Vagina (tissue), 2 donors: ENCODE measurements at regions not wholly inside any gene's neighbourhood (a gene's known extent, or its start where the extent isn't known, plus 50 kb on each side); places are given as distances from the start of the nearest gene placed in this dataset.
A peak's percentile ranks its signal among the peaks of the same experiment; 100 is the strongest.

ENCODE experiments used
- DNase-seq, 2 donors: peaks; one replicate each; pipeline ENCODE4 v3.0.0-alpha.2; 2017; ENCODE audit errors: extremely low spot score in 2 of 2
- H3K27ac ChIP-seq: fragments of 200-600 bp; sonication (generic); one replicate; pipeline ENCODE4 v1.5.1; 2019
- H3K27me3 ChIP-seq: fragments of 200-600 bp; sonication (generic); one replicate; pipeline ENCODE4 v1.5.1; 2019
- H3K36me3 ChIP-seq, 2 donors: fragments of 200-600 bp; sonication (generic); one replicate each; pipeline ENCODE4 v1.5.1; 2017 to 2019
- H3K4me1 ChIP-seq: fragments of 200-600 bp; sonication (generic); one replicate; pipeline ENCODE4 v1.5.1; 2019
- H3K4me3 ChIP-seq, 2 donors: fragments of 200-600 bp; sonication (generic); 1 replicate in 1 of 2; 2 replicates in 1 of 2; pipeline ENCODE4 v1.5.1; 2016 to 2019
- H3K9me3 ChIP-seq: fragments of 200-600 bp; sonication (generic); one replicate; pipeline ENCODE4 v1.5.1; 2019
- CTCF ChIP-seq, 3 experiments: fragments of 450-650 bp in 2 of 3; fragments of 200-600 bp in 1 of 3; sonication (generic) in 1 of 3; IDR thresholded peaks; one replicate each; pipeline ENCODE4 v1.5.1; 2017 to 2019; ENCODE audit warnings: antibody characterized with exemption in 3 of 3, mild to moderate bottlenecking in 2 of 3, moderate library complexity in 2 of 3
- POLR2A ChIP-seq, 2 donors: fragments of 450-650 bp; IDR thresholded peaks; one replicate each; pipeline ENCODE4 v1.6.1; 2017; ENCODE audit warnings: antibody characterized with exemption in 2 of 2, mild to moderate bottlenecking in 2 of 2, moderate library complexity in 2 of 2
- POLR2AphosphoS5 ChIP-seq, 2 donors: sonication (generic); formaldehyde crosslinking; IDR thresholded peaks; one replicate each; pipeline ENCODE4 v1.9.0; 2017; ENCODE audit warnings: antibody characterized with exemption in 2 of 2, mild to moderate bottlenecking in 2 of 2, low read depth in 1 of 2; ENCODE audit not compliant: insufficient read depth in 1 of 2
- intact Hi-C: fragments of 100-400 bp; cut with DNase I; formaldehyde crosslinking; loops from one replicate; pipeline ENCODE4 v1.15.1; 2023

- H3K27ac ChIP-seq: no peak overlapping the region
- no peaks in the 10 kb centered on the region for H3K27me3 ChIP-seq
- no peak for TF ChIP-seq CTCF (IDR thresholded peaks at IDR 0.05)
- no peak for TF ChIP-seq POLR2AphosphoS5 (IDR thresholded peaks at IDR 0.05; ENCODE audit: insufficient read depth in 1 of 2, low read depth in 1 of 2)
- no peak for TF ChIP-seq POLR2A (IDR thresholded peaks at IDR 0.05)
- no peaks in the 10 kb centered on the region for H3K9me3 ChIP-seq
- peak in 1 of 2 donors; percentile 58 for DNase-seq
- H3K4me3 ChIP-seq: no peak overlapping the region
- H3K4me1 ChIP-seq: no peaks in the 10 kb centered on the region
- H3K36me3 ChIP-seq: no peaks in the 10 kb centered on the region
- intact Hi-C loops: no loop called here
Observed at GRCh38 chr9:38269775-38270174, 122.7 kb upstream of the ALDH1B1 start.

- TF ChIP-seq CTCF (IDR thresholded peaks at IDR 0.05) (no peak), POLR2A (IDR thresholded peaks at IDR 0.05) (no peak)
- H3K36me3 ChIP-seq: no peaks in the 10 kb centered on the region
- H3K27me3 ChIP-seq: no peaks in the 10 kb centered on the region
- no peak for DNase-seq
- no peak overlapping the region for H3K27ac ChIP-seq
- H3K4me3 ChIP-seq: no peak overlapping the region
- H3K4me1 ChIP-seq: no peaks in the 10 kb centered on the region
- H3K9me3 ChIP-seq: no peaks in the 10 kb centered on the region
- intact Hi-C loops: no loop called here
Observed at GRCh38 chr9:38263532-38263931, 129.0 kb upstream of the ALDH1B1 start.

- no peaks in the 10 kb centered on the region for H3K4me1 ChIP-seq
- H3K27me3 ChIP-seq: no peaks in the 10 kb centered on the region
- TF ChIP-seq CTCF (IDR thresholded peaks at IDR 0.05): no peak
- TF ChIP-seq POLR2AphosphoS5 (IDR thresholded peaks at IDR 0.05; ENCODE audit: insufficient read depth in 1 of 2, low read depth in 1 of 2): no peak
- no peak for TF ChIP-seq POLR2A (IDR thresholded peaks at IDR 0.05)
- no peaks in the 10 kb centered on the region for H3K9me3 ChIP-seq
- H3K27ac ChIP-seq: no peak overlapping the region
- H3K36me3 ChIP-seq: no peaks in the 10 kb centered on the region
- DNase-seq: peak; percentile 40 to 70
- intact Hi-C loops: no loop called here
- H3K4me3 ChIP-seq: no peak overlapping the region
Observed at GRCh38 chr9:38259519-38260218, 132.8 kb upstream of the ALDH1B1 start.

- Histone ChIP-seq H3K27me3 (no peaks in the 10 kb centered on the region), H3K27ac (no peak overlapping the region), H3K4me1 (no peaks in the 10 kb centered on the region), H3K4me3 (no peak overlapping the region), H3K9me3 (no peaks in the 10 kb centered on the region), H3K36me3 (no peaks in the 10 kb centered on the region)
- intact Hi-C loops: no loop called here
- TF ChIP-seq POLR2A (IDR thresholded peaks at IDR 0.05) (no peak), POLR2AphosphoS5 (IDR thresholded peaks at IDR 0.05; ENCODE audit: insufficient read depth in 1 of 2, low read depth in 1 of 2) (no peak), CTCF (IDR thresholded peaks at IDR 0.05) (no peak)
- peak in 1 of 2 donors; percentile 49 for DNase-seq
Observed at GRCh38 chr9:38259056-38259455, 133.4 kb upstream of the ALDH1B1 start.

GRCh38 chr9:38257626-38258215, 134.8 kb upstream of the ALDH1B1 start:
- H3K27me3 ChIP-seq: no peaks in the 10 kb centered on the region
- peak; percentile 67 to 89 for DNase-seq
- H3K4me3 ChIP-seq: no peak overlapping the region
- no peaks in the 10 kb centered on the region for H3K36me3 ChIP-seq
- TF ChIP-seq CTCF (IDR thresholded peaks at IDR 0.05) (no peak), POLR2AphosphoS5 (IDR thresholded peaks at IDR 0.05; ENCODE audit: insufficient read depth in 1 of 2, low read depth in 1 of 2) (no peak), POLR2A (IDR thresholded peaks at IDR 0.05) (no peak)
- H3K4me1 ChIP-seq: no peaks in the 10 kb centered on the region
- intact Hi-C loops: no loop called here
- H3K9me3 ChIP-seq: no peaks in the 10 kb centered on the region
- H3K27ac ChIP-seq: no peak overlapping the region
